Progenitor cell of endocrine pancreas (in vitro differentiated cells): ENCODE measurements at regions not wholly inside any gene's neighbourhood (a gene's known extent, or its start where the extent isn't known, plus 50 kb on each side); places are given as distances from the start of the nearest gene placed in this dataset.

ENCODE experiments used
- DNase-seq: peaks from one replicate; pipeline ENCODE4 v3.0.0; 2021; ENCODE audit warnings: low spot score; ENCODE audit not compliant: unreplicated experiment
- H3K27ac Mint-ChIP-seq: 2 replicates; pipeline ENCODE4 v1.8.0; 2021; ENCODE audit warnings: mild to moderate bottlenecking, moderate library complexity, mixed read lengths
- H3K27me3 Mint-ChIP-seq: 2 replicates; pipeline ENCODE4 v1.8.0; 2021; ENCODE audit warnings: mixed read lengths
- H3K36me3 Mint-ChIP-seq: 2 replicates; pipeline ENCODE4 v1.8.0; 2022; ENCODE audit warnings: mixed read lengths; ENCODE audit not compliant: insufficient read depth
- H3K4me1 Mint-ChIP-seq: 2 replicates; pipeline ENCODE4 v1.8.0; 2021; ENCODE audit warnings: low read depth, mixed read lengths
- H3K4me3 Mint-ChIP-seq: 2 replicates; pipeline ENCODE4 v1.8.0; 2021; ENCODE audit warnings: low read depth, mild to moderate bottlenecking, moderate library complexity, mixed read lengths
- H3K9me3 Mint-ChIP-seq: 2 replicates; pipeline ENCODE4 v1.8.0; 2021; ENCODE audit warnings: low read depth, mixed read lengths
- TF ChIP-seq, protein P1 (sequence below): fragments of 200-600 bp; sonication (generic); IDR thresholded peaks from one replicate; pipeline ENCODE4 v1.5.0; 2021; ENCODE audit warnings: antibody characterized with exemption, mild to moderate bottlenecking; ENCODE audit not compliant: unreplicated experiment

DNA sequence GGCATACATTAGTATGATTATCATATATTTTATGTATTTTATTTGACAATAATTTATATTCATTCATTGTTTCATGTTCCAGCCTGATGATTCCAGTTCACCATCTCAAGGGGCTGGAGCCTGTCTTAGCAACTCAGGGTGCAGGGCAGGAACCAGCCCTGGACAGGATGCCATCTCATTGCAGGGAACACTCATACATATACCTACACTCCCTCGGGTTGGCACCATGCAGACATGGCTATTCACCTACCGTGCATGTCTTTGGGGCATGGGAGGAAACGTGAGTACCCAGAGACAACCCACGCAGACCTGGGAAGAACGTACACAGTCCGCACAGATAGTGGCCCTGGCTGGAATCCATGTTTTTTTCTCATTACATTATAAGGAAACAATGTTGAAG is 151.0 kb upstream of the ZNF536 start:
- H3K27ac Mint-ChIP-seq: no peak overlapping the region
- H3K9me3 Mint-ChIP-seq: no peaks in the 10 kb centered on the region
- no peaks in the 10 kb centered on the region for H3K36me3 Mint-ChIP-seq
- no peak overlapping the region for H3K4me3 Mint-ChIP-seq
- DNase-seq: no peak
- peaks cover 69% of the 10 kb centered on the region for H3K27me3 Mint-ChIP-seq
- H3K4me1 Mint-ChIP-seq: peaks cover 9% of the 10 kb centered on the region
- TF ChIP-seq, protein P1, sequence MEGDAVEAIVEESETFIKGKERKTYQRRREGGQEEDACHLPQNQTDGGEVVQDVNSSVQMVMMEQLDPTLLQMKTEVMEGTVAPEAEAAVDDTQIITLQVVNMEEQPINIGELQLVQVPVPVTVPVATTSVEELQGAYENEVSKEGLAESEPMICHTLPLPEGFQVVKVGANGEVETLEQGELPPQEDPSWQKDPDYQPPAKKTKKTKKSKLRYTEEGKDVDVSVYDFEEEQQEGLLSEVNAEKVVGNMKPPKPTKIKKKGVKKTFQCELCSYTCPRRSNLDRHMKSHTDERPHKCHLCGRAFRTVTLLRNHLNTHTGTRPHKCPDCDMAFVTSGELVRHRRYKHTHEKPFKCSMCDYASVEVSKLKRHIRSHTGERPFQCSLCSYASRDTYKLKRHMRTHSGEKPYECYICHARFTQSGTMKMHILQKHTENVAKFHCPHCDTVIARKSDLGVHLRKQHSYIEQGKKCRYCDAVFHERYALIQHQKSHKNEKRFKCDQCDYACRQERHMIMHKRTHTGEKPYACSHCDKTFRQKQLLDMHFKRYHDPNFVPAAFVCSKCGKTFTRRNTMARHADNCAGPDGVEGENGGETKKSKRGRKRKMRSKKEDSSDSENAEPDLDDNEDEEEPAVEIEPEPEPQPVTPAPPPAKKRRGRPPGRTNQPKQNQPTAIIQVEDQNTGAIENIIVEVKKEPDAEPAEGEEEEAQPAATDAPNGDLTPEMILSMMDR: no peak

DNA sequence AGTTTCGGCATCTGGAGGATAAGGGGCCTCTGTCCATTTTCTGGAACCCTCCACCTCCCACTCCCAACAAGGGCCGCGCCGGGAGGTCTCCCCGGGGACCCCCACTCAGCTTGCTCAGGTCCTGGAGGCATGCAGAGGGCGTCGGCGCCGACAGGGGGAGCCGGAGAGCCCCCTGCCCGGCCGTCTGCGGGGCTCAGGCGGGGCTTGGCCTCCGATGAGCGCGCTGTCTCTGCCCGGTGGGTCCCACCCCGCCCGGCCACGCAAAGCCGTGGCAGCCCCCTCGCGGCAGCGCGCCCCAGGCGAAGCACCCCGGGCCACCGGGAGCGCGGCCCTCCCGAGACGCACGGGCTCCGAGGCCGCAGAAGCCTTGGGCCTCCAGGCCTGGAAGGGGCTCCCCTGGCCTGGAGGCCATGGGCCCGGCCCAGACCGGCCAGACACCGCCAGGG is 149.7 kb upstream of the ZNF536 start:
- TF ChIP-seq, protein P1: peak; percentile 87
- peak; percentile 43 for DNase-seq
- H3K4me3 Mint-ChIP-seq: no peak overlapping the region
- H3K4me1 Mint-ChIP-seq: peaks cover 16% of the 10 kb centered on the region
- no peak overlapping the region for H3K27ac Mint-ChIP-seq
- peaks cover 72% of the 10 kb centered on the region for H3K27me3 Mint-ChIP-seq
- no peaks in the 10 kb centered on the region for H3K36me3 Mint-ChIP-seq
- H3K9me3 Mint-ChIP-seq: no peaks in the 10 kb centered on the region

DNA sequence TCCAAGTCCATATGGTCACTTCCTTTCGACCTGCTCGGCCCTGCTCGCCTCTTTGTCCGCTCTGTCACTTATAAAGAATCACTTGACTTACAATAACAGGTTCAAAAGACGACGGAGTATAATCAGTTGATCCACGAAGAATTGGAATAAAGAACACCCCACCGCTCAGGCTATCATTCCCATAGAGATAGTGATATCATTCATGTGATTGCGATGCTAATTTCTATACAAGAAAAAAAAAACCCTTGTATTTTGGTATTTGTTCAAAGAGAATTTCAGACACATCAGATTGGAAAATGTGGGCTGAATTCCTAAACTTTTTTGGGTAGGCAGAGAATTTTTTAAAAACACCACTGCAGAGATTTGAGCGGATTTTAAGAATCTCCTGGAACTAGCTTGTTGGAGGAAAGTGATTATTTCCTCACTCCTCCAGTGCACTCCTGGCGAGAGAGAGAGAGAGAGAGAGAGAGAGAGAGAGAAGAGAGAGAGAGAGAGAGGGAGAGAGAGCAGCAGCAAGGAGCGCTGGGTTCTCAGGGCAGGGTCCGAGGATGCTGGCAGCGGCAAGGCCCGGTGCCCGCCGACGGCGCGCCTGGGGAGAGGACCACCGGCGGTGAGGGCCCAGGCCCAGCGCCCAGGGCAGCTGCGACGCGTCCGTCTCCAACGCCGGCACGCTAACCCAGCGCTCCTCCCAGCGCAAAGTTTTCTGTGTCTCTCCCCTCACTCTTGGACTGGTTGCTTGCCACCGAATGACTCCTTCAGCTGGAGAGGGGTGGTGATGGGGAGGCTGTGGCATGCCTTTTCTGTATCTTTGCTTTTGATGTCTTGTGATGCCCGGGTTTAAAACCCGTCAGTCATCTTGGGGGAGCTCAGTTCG is 149.0 kb upstream of the ZNF536 start:
- Mint-ChIP-seq H3K36me3 (no peaks in the 10 kb centered on the region), H3K27me3 (peaks cover 68% of the 10 kb centered on the region), H3K4me1 (peaks cover 16% of the 10 kb centered on the region), H3K4me3 (no peak overlapping the region), H3K9me3 (no peaks in the 10 kb centered on the region), H3K27ac (peak overlapping the region; percentile 25)
- TF ChIP-seq, protein P1: no peak
- no peak for DNase-seq

DNA sequence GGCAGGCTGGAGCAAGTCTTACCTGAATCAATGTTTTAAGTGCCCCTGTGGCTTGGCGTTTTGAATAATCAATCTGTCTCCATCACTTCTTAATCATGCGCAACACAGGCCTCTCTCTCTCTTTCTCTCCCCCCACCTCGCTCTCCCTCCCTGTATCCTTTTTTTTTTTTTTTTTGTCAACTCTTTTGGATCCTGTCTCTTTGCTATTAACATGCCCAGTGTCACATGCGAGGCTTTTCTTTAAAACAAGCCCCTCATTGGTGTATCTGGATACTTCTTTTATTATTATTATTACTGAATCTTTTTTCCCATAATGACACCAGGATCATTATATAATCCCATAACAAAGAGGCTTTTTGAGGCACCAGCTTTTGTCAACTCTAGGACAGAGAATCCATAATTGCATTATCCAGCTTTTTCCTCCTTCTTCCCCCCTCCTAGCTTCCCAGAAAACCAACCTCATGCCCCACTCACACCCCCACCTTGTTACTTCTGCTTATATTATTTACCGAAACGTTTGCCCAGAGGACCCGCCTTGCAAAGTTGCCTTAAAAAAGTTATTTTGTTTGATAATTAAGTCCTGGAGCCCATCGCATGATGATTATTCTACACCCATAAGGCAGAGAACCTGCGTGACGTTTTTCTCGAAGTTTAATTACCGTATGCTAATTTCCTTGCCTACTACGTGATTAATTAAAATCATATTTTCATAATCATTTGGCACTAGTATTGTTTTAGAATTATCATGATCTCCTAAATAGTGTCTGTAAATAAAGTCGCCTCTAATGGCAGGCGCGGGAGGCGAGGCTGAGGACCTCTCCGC is 148.1 kb upstream of the ZNF536 start:
- H3K27me3 Mint-ChIP-seq: peaks cover 74% of the 10 kb centered on the region
- H3K4me3 Mint-ChIP-seq: no peak overlapping the region
- H3K36me3 Mint-ChIP-seq: no peaks in the 10 kb centered on the region
- no peaks in the 10 kb centered on the region for H3K9me3 Mint-ChIP-seq
- H3K27ac Mint-ChIP-seq: no peak overlapping the region
- H3K4me1 Mint-ChIP-seq: peaks cover 19% of the 10 kb centered on the region
- no peak for DNase-seq
- TF ChIP-seq, protein P1: no peak
